CD4-positive, CD25-positive, alpha-beta regulatory T cell (primary cell): ENCODE measurements at regions not wholly inside any gene's neighbourhood (a gene's known extent, or its start where the extent isn't known, plus 50 kb on each side); places are given as distances from the start of the nearest gene placed in this dataset.
A peak's percentile ranks its signal among the peaks of the same experiment; 100 is the strongest.
"Not testable (repeated sequence)": the region's sequence is repeated elsewhere in the genome, so short reads cannot be mapped to it uniquely, and the experiment has no call there.

Source experiments
- ATAC-seq, 2 donors: fragments of 150-1000 bp; cut with Tn5 transposase; one replicate each; pipeline ENCODE4 v1.10.0; 2021; ENCODE audit warnings: low read depth in 2 of 2, moderate number of reproducible peaks in 2 of 2, moderate library complexity in 1 of 2
- DNase-seq, 3 donors: peaks; one replicate each; pipeline versions ENCODE4 v3.0.0 to v3.0.0-alpha.2; 2012 to 2022; ENCODE audit warnings: mixed read lengths in 1 of 3
- H3K27ac ChIP-seq: one replicate; pipeline ENCODE4 v1.7.0; 2013; ENCODE audit warnings: mild to moderate bottlenecking, low read length; ENCODE audit not compliant: insufficient read depth, poor library complexity, severe bottlenecking
- H3K27me3 ChIP-seq: one replicate; pipeline ENCODE4 v1.7.0; 2013; ENCODE audit warnings: low read length; ENCODE audit not compliant: control insufficient read depth, insufficient read depth
- H3K36me3 ChIP-seq: one replicate; pipeline ENCODE4 v1.7.0; 2013; ENCODE audit warnings: mild to moderate bottlenecking, low read length, moderate library complexity; ENCODE audit not compliant: control insufficient read depth, insufficient read depth
- H3K4me1 ChIP-seq: 2 replicates; pipeline ENCODE4 v1.7.0; 2013; ENCODE audit warnings: mild to moderate bottlenecking, low read length; ENCODE audit not compliant: insufficient read depth, control insufficient read depth, poor library complexity, severe bottlenecking
- H3K4me3 ChIP-seq: one replicate; pipeline ENCODE4 v1.7.0; 2013; ENCODE audit warnings: low read depth, mild to moderate bottlenecking, low read length, moderate library complexity
- H3K9me3 ChIP-seq, 2 experiments: 1 replicate in 1 of 2; 2 replicates in 1 of 2; pipeline ENCODE4 v1.7.0; 2013; ENCODE audit warnings: low read length in 2 of 2, mild to moderate bottlenecking in 1 of 2, moderate library complexity in 1 of 2; ENCODE audit not compliant: control insufficient read depth in 2 of 2
- H3K27ac Mint-ChIP-seq, 3 donors: one replicate each; pipeline ENCODE4 v1.8.0; 2020 to 2022; ENCODE audit warnings: mild to moderate bottlenecking in 3 of 3, mixed read lengths in 3 of 3, moderate library complexity in 2 of 3
- H3K27me3 Mint-ChIP-seq: one replicate; pipeline ENCODE4 v1.8.0; 2022; ENCODE audit warnings: mild to moderate bottlenecking, mixed read lengths
- H3K36me3 Mint-ChIP-seq: one replicate; pipeline ENCODE4 v1.8.0; 2020; ENCODE audit warnings: mixed read lengths
- H3K4me1 Mint-ChIP-seq, 4 donors: one replicate each; pipeline ENCODE4 v1.8.0; 2020 to 2022; ENCODE audit warnings: mixed read lengths in 4 of 4, mild to moderate bottlenecking in 1 of 4
- H3K4me3 Mint-ChIP-seq, 4 donors: one replicate each; pipeline ENCODE4 v1.8.0; 2020 to 2022; ENCODE audit warnings: mild to moderate bottlenecking in 4 of 4, mixed read lengths in 4 of 4, moderate library complexity in 3 of 4
- H3K9me3 Mint-ChIP-seq, 7 donors: one replicate each; pipeline ENCODE4 v1.8.0; 2020 to 2022; ENCODE audit warnings: mixed read lengths in 7 of 7, mild to moderate bottlenecking in 3 of 7, moderate library complexity in 2 of 7

GRCh38 chr7:142528608-142529408 is 220.5 kb upstream of the PRSS1 start:
- Mint-ChIP-seq H3K27me3 (peaks cover 10% of the 10 kb centered on the region), H3K4me3 (peak overlapping the region; percentile 41 to 71 (median 51)), H3K27ac (peak overlapping the region in 2 of 3 donors; percentile 25 to 38), H3K4me1 (peaks cover 0 to 4% (median 0%) of the 10 kb centered on the region in 4 donors), H3K9me3 (no peaks in the 10 kb centered on the region), H3K36me3 (peaks cover 13% of the 10 kb centered on the region)
- Histone ChIP-seq H3K27ac (no peak overlapping the region), H3K4me1 (no peaks in the 10 kb centered on the region), H3K36me3 (no peaks in the 10 kb centered on the region), H3K27me3 (no peaks in the 10 kb centered on the region), H3K9me3 (no peaks in the 10 kb centered on the region), H3K4me3 (no peak overlapping the region)
- ATAC-seq (no peak), DNase-seq (peak in 1 of 3 donors; percentile 20)

GRCh38 chr7:142523821-142524460 is 225.3 kb upstream of the PRSS1 start:
- Histone ChIP-seq H3K36me3 (no peaks in the 10 kb centered on the region), H3K4me1 (peaks cover 16% of the 10 kb centered on the region), H3K27ac (no peak overlapping the region), H3K4me3 (no peak overlapping the region), H3K9me3 (no peaks in the 10 kb centered on the region), H3K27me3 (no peaks in the 10 kb centered on the region)
- no peak overlapping the region for H3K4me3 Mint-ChIP-seq
- peaks cover 18% of the 10 kb centered on the region for H3K36me3 Mint-ChIP-seq
- H3K27ac Mint-ChIP-seq: no peak overlapping the region
- no peaks in the 10 kb centered on the region for H3K9me3 Mint-ChIP-seq
- DNase-seq (no peak), ATAC-seq (no peak)
- H3K27me3 Mint-ChIP-seq: peaks cover 5% of the 10 kb centered on the region
- peaks cover 7 to 36% (median 12%) of the 10 kb centered on the region in 4 donors for H3K4me1 Mint-ChIP-seq

GRCh38 chr7:142522735-142523134 is 226.5 kb upstream of the PRSS1 start:
- Histone ChIP-seq H3K36me3 (no peaks in the 10 kb centered on the region), H3K27ac (no peak overlapping the region), H3K9me3 (no peaks in the 10 kb centered on the region), H3K27me3 (no peaks in the 10 kb centered on the region), H3K4me3 (no peak overlapping the region), H3K4me1 (peaks cover 16% of the 10 kb centered on the region)
- Mint-ChIP-seq H3K27me3 (peaks cover 5% of the 10 kb centered on the region), H3K27ac (peak overlapping the region in 2 of 3 donors; percentile 0 to 23), H3K4me3 (no peak overlapping the region), H3K36me3 (peaks cover 18% of the 10 kb centered on the region), H3K9me3 (no peaks in the 10 kb centered on the region), H3K4me1 (peaks cover 7 to 43% (median 13%) of the 10 kb centered on the region in 4 donors)
- no peak for DNase-seq
- no peak for ATAC-seq

GRCh38 chr7:142520885-142521284 is 228.4 kb upstream of the PRSS1 start:
- H3K27me3 ChIP-seq, ATAC-seq, H3K4me3 ChIP-seq, H3K9me3 ChIP-seq, DNase-seq, H3K27me3 Mint-ChIP-seq, H3K9me3 Mint-ChIP-seq, H3K36me3 ChIP-seq: not testable (repeated sequence)
- Mint-ChIP-seq H3K27ac (peak overlapping the region; percentile 94 to 97 (median 97)), H3K36me3 (peaks cover 14% of the 10 kb centered on the region), H3K4me3 (peak overlapping the region in 2 of 4 donors; percentile 26 to 66), H3K4me1 (peaks cover 16 to 46% (median 21%) of the 10 kb centered on the region in 4 donors)
- H3K4me1 ChIP-seq: peaks cover 16% of the 10 kb centered on the region
- peak overlapping the region; percentile 65 for H3K27ac ChIP-seq

GRCh38 chr7:142520455-142520854 is 228.8 kb upstream of the PRSS1 start:
- Mint-ChIP-seq H3K36me3 (peaks cover 11% of the 10 kb centered on the region), H3K4me1 (peaks cover 18 to 50% (median 24%) of the 10 kb centered on the region in 4 donors), H3K4me3 (peak overlapping the region; percentile 26 to 70 (median 59)), H3K27ac (peak overlapping the region; percentile 94 to 97 (median 97))
- not testable (repeated sequence) for H3K27me3 ChIP-seq, H3K9me3 Mint-ChIP-seq, H3K9me3 ChIP-seq, H3K27me3 Mint-ChIP-seq, H3K36me3 ChIP-seq, H3K4me3 ChIP-seq
- Histone ChIP-seq H3K4me1 (peaks cover 16% of the 10 kb centered on the region), H3K27ac (peak overlapping the region; percentile 65)
- DNase-seq: peak in 2 of 3 donors; percentile 33 to 80
- peak; percentile 72 to 79 for ATAC-seq

GRCh38 chr7:142519079-142520078 is 229.9 kb upstream of the PRSS1 start:
- Histone ChIP-seq H3K4me1 (peaks cover 16% of the 10 kb centered on the region), H3K9me3 (no peaks in the 10 kb centered on the region), H3K36me3 (no peaks in the 10 kb centered on the region), H3K27me3 (no peaks in the 10 kb centered on the region), H3K4me3 (peak overlapping the region; percentile 26), H3K27ac (peak overlapping the region; percentile 65)
- peak overlapping the region; percentile 10 to 66 (median 57) for H3K4me3 Mint-ChIP-seq
- ATAC-seq (no peak), DNase-seq (peak in 1 of 3 donors; percentile 23)
- peaks cover 5% of the 10 kb centered on the region for H3K27me3 Mint-ChIP-seq
- H3K36me3 Mint-ChIP-seq: peaks cover 5% of the 10 kb centered on the region
- H3K4me1 Mint-ChIP-seq: peaks cover 18 to 52% (median 24%) of the 10 kb centered on the region in 4 donors
- peak overlapping the region; percentile 96 to 97 (median 97) for H3K27ac Mint-ChIP-seq
- no peaks in the 10 kb centered on the region for H3K9me3 Mint-ChIP-seq

- H3K4me1 Mint-ChIP-seq: peaks cover 18 to 48% (median 24%) of the 10 kb centered on the region in 4 donors
- H3K9me3 Mint-ChIP-seq: no peaks in the 10 kb centered on the region
- H3K36me3 ChIP-seq: no peaks in the 10 kb centered on the region
- no peak overlapping the region for H3K27ac ChIP-seq
- H3K27ac Mint-ChIP-seq: peak overlapping the region; percentile 62 to 87 (median 71)
- peaks cover 15% of the 10 kb centered on the region for H3K4me1 ChIP-seq
- H3K4me3 Mint-ChIP-seq: peak overlapping the region in 3 of 4 donors; percentile 12 to 55 (median 23)
- ATAC-seq: peak; percentile 52 to 58
- H3K4me3 ChIP-seq: no peak overlapping the region
- H3K27me3 ChIP-seq: no peaks in the 10 kb centered on the region
- H3K9me3 ChIP-seq: no peaks in the 10 kb centered on the region
- no peaks in the 10 kb centered on the region for H3K36me3 Mint-ChIP-seq
- peak; percentile 22 to 72 (median 45) for DNase-seq
- no peaks in the 10 kb centered on the region for H3K27me3 Mint-ChIP-seq
These were observed 233.2 kb upstream of the PRSS1 start for GRCh38 chr7:142516038-142516501.
